ENCODE measurements at regions not wholly inside any gene's neighbourhood (a gene's known extent, or its start where the extent isn't known, plus 50 kb on each side); places are given as distances from the start of the nearest gene placed in this dataset.

- DNase-seq, result no peak
Measured at GRCh38 chr11:104582431-104582830, 315.8 kb downstream of the CASP12 start.

- DNase-seq, result no peak
Measured at GRCh38 chr11:104581246-104581980, 316.8 kb downstream of the CASP12 start.

- DNase-seq, result no peak
Measured at GRCh38 chr11:104573441-104573990, 324.7 kb downstream of the CASP12 start.

GRCh38 chr11:104572279-104572678 lies 326.0 kb downstream of the CASP12 start:
- no peak for DNase-seq

GRCh38 chr11:104570078-104570701 lies 328.1 kb downstream of the CASP12 start:
- no peak for DNase-seq

- no peak for DNase-seq
Measured at GRCh38 chr11:104565583-104565961, 332.7 kb downstream of the CASP12 start.

GRCh38 chr11:104564921-104565582 lies 333.2 kb downstream of the CASP12 start:
- no peak for DNase-seq

GRCh38 chr11:104556606-104557301 lies 341.5 kb downstream of the CASP12 start:
- no peak for DNase-seq

- no peak for DNase-seq
Measured at GRCh38 chr11:104549019-104549418, 349.2 kb downstream of the CASP12 start.

GRCh38 chr11:104547996-104548661 lies 350.1 kb downstream of the CASP12 start:
- DNase-seq, result no peak

- DNase-seq, result no peak
Measured at GRCh38 chr11:104546501-104546900, 351.8 kb downstream of the CASP12 start.

- no peak for DNase-seq
Measured at GRCh38 chr11:104541701-104542100, 356.6 kb downstream of the CASP12 start.

- DNase-seq, result no peak
Measured at GRCh38 chr11:104538313-104538712, 359.9 kb downstream of the CASP12 start.

- DNase-seq, result no peak
Measured at GRCh38 chr11:104534278-104534677, 364.0 kb downstream of the CASP12 start.

GRCh38 chr11:104531894-104532293 lies 366.4 kb downstream of the CASP12 start:
- DNase-seq, result no peak

- DNase-seq, result no peak
Measured at GRCh38 chr11:104531075-104531474, 367.1 kb upstream of the PDGFD start.

GRCh38 chr11:104529906-104530305 lies 366.0 kb upstream of the PDGFD start:
- no peak for DNase-seq

- no peak for DNase-seq
Measured at GRCh38 chr11:104529213-104529612, 365.3 kb upstream of the PDGFD start.

- no peak for DNase-seq
Measured at GRCh38 chr11:104526006-104526405, 362.1 kb upstream of the PDGFD start.

GRCh38 chr11:104525416-104525815 lies 361.5 kb upstream of the PDGFD start:
- DNase-seq, result no peak

GRCh38 chr11:104524254-104524653 lies 360.3 kb upstream of the PDGFD start:
- no peak for DNase-seq

GRCh38 chr11:104523611-104524010 lies 359.7 kb upstream of the PDGFD start:
- DNase-seq, result no peak

GRCh38 chr11:104522650-104523049 lies 358.7 kb upstream of the PDGFD start:
- no peak for DNase-seq

All from NCI-H1417 treated with DMSO at 0.1 percent for 48 hours (cell line).